Esophagus (tissue), 2 donors: ENCODE measurements at regions not wholly inside any gene's neighbourhood (a gene's known extent, or its start where the extent isn't known, plus 50 kb on each side); places are given as distances from the start of the nearest gene placed in this dataset.
"Not testable (repeated sequence)": the region's sequence is repeated elsewhere in the genome, so short reads cannot be mapped to it uniquely, and the experiment has no call there.

Experiments used
- H3K27ac ChIP-seq, 2 donors: one replicate each; pipeline ENCODE4 v1.5.1; 2013; ENCODE audit warnings: low read depth in 2 of 2, mild to moderate bottlenecking in 2 of 2, inconsistent platforms in 1 of 2, low read length in 1 of 2, moderate library complexity in 1 of 2
- H3K27me3 ChIP-seq, 2 donors: one replicate each; pipeline ENCODE4 v1.6.1; 2013; ENCODE audit warnings: low read length in 2 of 2, control low read depth in 1 of 2, mild to moderate bottlenecking in 1 of 2; ENCODE audit not compliant: insufficient read depth in 2 of 2, control insufficient read depth in 1 of 2
- H3K36me3 ChIP-seq, 2 donors: one replicate each; pipeline ENCODE4 v1.6.1; 2013; ENCODE audit warnings: low read length in 1 of 2; ENCODE audit not compliant: control insufficient read depth in 2 of 2, insufficient read depth in 2 of 2
- H3K4me1 ChIP-seq, 2 donors: one replicate each; pipeline ENCODE4 v1.6.1; 2013; ENCODE audit warnings: low read length in 1 of 2; ENCODE audit not compliant: control insufficient read depth in 2 of 2, insufficient read depth in 2 of 2
- H3K4me3 ChIP-seq, 2 donors: one replicate each; pipeline ENCODE4 v1.5.1; 2013; ENCODE audit warnings: low read length in 2 of 2, mild to moderate bottlenecking in 2 of 2, low read depth in 1 of 2, moderate library complexity in 1 of 2
- H3K9me3 ChIP-seq, 2 donors: one replicate each; pipeline ENCODE4 v1.6.1; 2013; ENCODE audit warnings: mild to moderate bottlenecking in 2 of 2, low read depth in 1 of 2, low read length in 1 of 2, moderate library complexity in 1 of 2; ENCODE audit not compliant: control insufficient read depth in 2 of 2, insufficient read depth in 1 of 2
- WGBS, 2 donors: extraction: QIAGEN DNeasy Blood & Tissue Kit; methylation state at CpG; one replicate each; pipeline ENCODE4 v1.1.7; 2013; 5-methylcytosine and 5-hydroxymethylcytosine counted together
- donor health status: healthy with polysubstance abuse.
- donor health status: Bipolar disorder and iron deficiency.

DNA sequence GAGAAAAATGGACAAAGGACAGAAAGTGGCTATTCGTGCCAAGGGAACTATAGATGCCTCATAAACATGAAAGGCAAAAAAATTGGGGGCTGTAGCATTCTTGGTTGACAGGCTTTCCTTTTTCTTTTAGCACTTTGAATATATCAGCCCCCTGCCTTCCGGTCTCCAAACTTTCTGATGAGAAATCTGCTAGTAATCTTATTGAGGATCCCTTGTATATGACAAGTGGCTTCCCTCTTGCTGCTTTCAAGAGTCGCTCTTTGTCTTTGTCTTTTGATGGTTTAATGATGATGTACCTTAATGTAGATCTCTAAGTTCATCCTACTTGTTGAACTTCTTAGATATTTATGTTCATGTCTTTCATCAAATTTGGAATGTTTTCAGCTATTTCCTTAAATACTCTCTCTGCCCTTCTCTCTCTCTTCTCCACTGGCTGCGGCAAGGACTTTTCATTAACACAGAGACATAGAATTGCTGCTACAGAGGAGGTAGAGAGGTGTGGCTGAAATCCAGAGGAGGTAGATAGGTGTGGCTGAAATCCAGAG is 59.4 kb upstream of the EPHB3 start:
- WGBS, 2 donors: 94 to 95% methylated on average over 4 of the region's 4 CpGs
- Histone ChIP-seq H3K27me3 (peaks cover 0 to 3% of the 10 kb centered on the region in 2 donors), H3K9me3 (peaks cover 0 to 3% of the 10 kb centered on the region in 2 donors), H3K27ac (peak overlapping the region in 1 of 2 donors; percentile 36), H3K36me3 (no peaks in the 10 kb centered on the region), H3K4me1 (no peaks in the 10 kb centered on the region), H3K4me3 (no peak overlapping the region)

DNA sequence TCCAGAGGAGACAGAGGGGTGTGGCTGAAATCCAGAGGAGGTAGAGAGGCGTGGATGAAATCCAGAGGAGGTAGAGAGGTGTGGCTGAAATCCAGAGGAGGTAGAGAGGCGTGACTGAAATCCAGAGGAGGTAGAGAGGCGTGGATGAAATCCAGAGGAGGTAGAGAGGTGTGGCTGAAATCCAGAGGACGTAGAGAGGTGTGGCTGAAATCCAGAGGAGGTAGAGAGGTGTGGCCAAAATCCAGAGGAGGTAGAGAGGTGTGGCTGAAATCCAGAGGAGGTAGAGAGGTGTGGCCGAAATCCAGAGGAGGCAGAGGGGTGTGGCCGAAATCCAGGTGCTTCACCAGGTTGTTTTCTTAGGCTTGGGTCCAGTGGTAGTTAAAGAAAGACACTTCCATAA is 58.7 kb upstream of the EPHB3 start:
- H3K4me3 ChIP-seq, H3K36me3 ChIP-seq, H3K9me3 ChIP-seq, H3K27me3 ChIP-seq, H3K4me1 ChIP-seq: not testable (repeated sequence)
- WGBS, 2 donors: 39 to 49% methylated on average over 6 of the region's 6 CpGs
- H3K27ac ChIP-seq: peak overlapping the region in 1 of 2 donors; percentile 36

DNA sequence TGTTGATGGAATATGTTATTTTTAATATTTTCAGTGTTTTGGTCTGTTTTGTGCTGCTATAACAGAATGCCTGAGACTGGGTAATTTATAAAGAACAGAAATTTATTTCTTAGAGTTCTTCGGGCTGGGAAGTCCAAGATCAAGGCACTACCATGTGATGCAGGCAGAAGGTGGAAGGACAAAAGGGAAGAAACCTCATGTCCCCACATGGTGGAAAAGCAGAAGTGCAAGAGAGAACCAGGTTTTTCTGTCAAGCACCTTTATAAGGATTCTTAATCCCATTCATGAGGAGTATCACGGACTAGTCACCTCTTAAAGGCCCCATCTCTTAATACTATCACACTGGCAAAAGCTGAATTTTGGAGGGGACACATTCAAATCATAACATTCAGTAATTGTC is 57.9 kb upstream of the EPHB3 start:
- no peak overlapping the region for H3K4me3 ChIP-seq
- H3K36me3 ChIP-seq: no peaks in the 10 kb centered on the region
- H3K9me3 ChIP-seq: peaks cover 0 to 3% of the 10 kb centered on the region in 2 donors
- 61 to 82% methylated on average over 2 of the region's 2 CpGs for WGBS, 2 donors
- H3K27me3 ChIP-seq: peaks cover 0 to 3% of the 10 kb centered on the region in 2 donors
- no peak overlapping the region for H3K27ac ChIP-seq
- peaks cover 0 to 2% of the 10 kb centered on the region in 2 donors for H3K4me1 ChIP-seq

DNA sequence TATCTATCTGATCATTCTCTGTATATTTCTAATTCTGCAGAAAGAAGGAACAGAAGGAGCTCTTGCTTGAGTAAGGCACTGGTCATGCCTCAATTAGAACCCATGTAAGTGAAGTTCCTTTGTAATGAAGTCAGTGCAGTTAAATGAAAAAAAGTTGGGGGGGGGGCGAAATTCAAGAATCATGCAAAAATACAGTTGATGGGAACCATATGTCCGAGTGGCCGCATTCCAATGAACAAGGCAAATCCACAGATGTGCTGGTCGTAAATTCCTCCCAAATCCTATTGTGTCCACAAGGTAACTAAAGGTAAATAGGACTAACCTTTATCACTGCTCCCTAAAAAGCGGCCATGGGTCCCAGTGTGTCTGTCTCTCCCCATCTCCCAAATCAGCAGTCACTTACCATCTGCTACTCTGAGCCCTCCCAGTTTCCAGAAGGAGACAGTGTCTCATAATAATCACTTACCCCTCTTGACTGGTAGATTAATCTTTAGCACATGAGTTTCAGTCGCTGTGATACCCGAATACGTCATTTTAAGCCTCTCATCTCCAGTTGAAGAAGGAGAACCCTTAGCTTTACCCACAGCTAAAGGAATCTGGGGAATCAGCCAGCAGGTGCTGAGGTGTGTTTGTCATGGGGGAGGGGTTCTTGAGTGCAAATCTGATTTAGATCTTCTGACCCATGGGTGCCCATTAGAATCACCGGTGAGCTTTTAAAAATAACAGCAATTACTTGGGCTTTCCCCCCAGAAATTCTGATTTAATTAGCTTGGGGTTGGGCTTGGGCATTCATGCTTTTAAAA is 56.3 kb upstream of the EPHB3 start:
- Histone ChIP-seq H3K27ac (no peak overlapping the region), H3K4me3 (no peak overlapping the region), H3K36me3 (no peaks in the 10 kb centered on the region), H3K4me1 (peaks cover 0 to 2% of the 10 kb centered on the region in 2 donors), H3K27me3 (peaks cover 0 to 3% of the 10 kb centered on the region in 2 donors), H3K9me3 (no peaks in the 10 kb centered on the region)
- 51 to 62% methylated on average over 9 of the region's 9 CpGs for WGBS, 2 donors

DNA sequence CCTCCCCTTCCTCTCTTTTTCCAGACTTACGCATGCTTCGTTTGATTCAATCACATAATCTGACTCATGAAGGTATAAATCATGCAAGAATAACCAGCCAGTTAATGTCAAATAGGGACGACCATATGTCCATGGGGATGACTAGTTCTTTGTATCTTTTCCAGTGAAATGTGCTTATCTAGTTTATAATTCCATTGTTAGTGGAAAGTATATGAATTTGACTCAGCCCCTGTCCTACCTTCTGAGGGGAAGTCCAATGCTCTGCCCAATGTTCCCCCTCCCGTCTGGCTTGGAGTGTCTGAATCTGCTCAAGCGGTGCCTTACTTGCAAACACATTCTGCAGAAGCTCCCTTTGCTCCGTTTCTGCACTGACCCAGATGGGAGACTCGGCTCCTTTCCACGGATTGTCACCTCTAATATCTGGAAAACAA is 55.0 kb upstream of the EPHB3 start:
- no peak overlapping the region for H3K4me3 ChIP-seq
- peaks cover 0 to 3% of the 10 kb centered on the region in 2 donors for H3K27me3 ChIP-seq
- no peaks in the 10 kb centered on the region for H3K36me3 ChIP-seq
- peaks cover 0 to 2% of the 10 kb centered on the region in 2 donors for H3K4me1 ChIP-seq
- 64 to 68% methylated on average over 8 of the region's 8 CpGs for WGBS, 2 donors
- H3K27ac ChIP-seq: no peak overlapping the region
- no peaks in the 10 kb centered on the region for H3K9me3 ChIP-seq

DNA sequence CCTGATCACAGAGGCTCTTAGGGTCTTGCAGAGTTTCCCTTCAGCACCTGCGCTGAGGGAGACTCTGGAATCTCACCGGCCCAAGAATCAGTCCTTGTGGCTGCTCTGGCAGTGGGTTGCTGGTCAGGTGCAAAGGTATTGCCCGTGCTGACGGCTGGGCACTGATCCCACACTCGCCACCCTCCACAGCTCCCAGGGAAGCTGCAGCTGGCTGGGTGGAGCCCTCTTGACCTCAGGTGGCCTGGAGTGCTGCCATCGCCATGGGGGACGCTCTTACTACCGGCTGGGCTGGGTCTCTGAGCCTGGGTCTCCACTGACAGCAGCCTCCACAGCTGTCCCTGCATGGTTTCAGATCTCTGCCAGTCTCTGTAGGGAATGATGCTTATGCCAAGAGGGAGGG is 52.6 kb upstream of the EPHB3 start:
- Histone ChIP-seq H3K36me3 (no peaks in the 10 kb centered on the region), H3K9me3 (no peaks in the 10 kb centered on the region), H3K27me3 (peaks cover 0 to 3% of the 10 kb centered on the region in 2 donors), H3K4me1 (peaks cover 0 to 2% of the 10 kb centered on the region in 2 donors), H3K4me3 (no peak overlapping the region), H3K27ac (no peak overlapping the region)
- WGBS, 2 donors: 60 to 67% methylated on average over 8 of the region's 8 CpGs

DNA sequence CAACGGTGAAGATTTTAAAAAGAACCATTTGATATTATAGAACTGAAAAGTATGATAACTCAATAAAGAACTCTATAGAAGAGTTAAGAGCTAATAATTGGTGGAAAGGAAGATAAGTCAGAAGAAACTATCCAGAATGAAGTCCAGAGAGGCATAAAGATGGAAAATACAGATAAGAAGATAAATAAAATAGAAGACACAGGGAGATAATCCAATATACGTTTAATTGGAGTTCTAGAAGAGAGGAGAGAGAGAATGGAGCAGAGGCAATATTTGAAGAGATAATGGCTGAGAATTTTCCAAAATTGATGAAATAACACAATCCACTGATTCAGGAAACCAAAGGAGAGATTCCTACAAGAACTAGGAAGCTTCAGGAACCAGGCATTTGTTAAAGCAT is 49.8 kb upstream of the EPHB3 start:
- no peak overlapping the region for H3K4me3 ChIP-seq
- no peaks in the 10 kb centered on the region for H3K9me3 ChIP-seq
- no peak overlapping the region for H3K27ac ChIP-seq
- no peaks in the 10 kb centered on the region for H3K27me3 ChIP-seq
- H3K36me3 ChIP-seq: no peaks in the 10 kb centered on the region
- H3K4me1 ChIP-seq: peaks cover 0 to 2% of the 10 kb centered on the region in 2 donors
- 92 to 95% methylated on average over 2 of the region's 2 CpGs for WGBS, 2 donors
